ELF-1 (cell line): ENCODE measurements at regions not wholly inside any gene's neighbourhood (a gene's known extent, or its start where the extent isn't known, plus 50 kb on each side); places are given as distances from the start of the nearest gene placed in this dataset.

ENCODE experiments used
- DNase-seq: peaks from one replicate; pipeline ENCODE4 v3.0.0-alpha.2; 2016; ENCODE audit warnings: low read depth, low spot score

GRCh38 chr9:107431461-107431860 is 58.1 kb downstream of the KLF4 start:
- DNase-seq, result no peak

- no peak for DNase-seq
Observed at GRCh38 chr9:107430071-107430470, 59.5 kb downstream of the KLF4 start.

GRCh38 chr9:107426126-107426525 is 63.4 kb downstream of the KLF4 start:
- DNase-seq, result no peak

DNA sequence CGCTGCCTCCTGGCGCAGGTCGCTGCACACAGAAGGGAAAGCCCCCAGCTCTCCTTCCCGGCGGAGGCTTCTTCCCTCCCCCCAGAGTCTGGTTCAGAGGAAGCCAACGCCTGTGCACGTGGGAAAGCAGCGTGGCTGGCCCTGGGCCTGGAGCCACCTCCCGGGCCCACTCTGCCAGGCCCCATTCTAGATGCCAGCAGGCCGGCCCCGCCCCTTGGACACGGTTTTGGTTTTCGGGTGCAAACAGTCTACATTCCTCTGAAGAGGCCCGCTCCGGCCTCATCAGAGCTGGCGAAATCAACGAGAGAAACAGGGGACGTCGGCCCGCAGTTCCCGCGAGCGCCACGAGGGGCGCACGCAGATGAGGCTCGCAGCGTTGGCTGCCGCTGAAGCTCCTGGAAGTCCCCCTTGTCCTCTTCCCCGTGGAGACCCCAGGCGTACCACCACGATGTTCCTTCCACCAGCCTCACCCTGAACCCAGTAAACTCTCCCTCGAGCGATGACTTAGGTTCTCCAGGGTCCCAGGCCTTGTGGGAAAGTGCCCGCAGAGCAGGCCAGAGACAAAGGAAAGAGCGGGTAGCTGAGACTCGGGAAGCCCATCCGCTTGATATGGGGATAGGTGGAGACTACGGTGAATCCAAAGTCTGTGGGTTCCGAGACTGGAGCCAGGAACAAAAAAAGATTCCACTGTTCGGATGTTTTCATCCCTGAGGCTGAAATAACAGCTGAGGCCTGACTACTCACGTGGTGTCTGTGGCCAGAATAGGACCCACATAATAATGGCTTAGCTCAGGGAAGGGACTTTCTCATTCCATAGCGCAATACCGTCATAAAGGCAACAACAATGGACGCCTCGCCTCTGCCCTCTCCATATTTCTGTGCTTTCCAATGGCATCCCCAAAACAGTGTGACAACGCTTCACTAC is 64.2 kb downstream of the KLF4 start:
- DNase-seq, result peak; percentile 95

- no peak for DNase-seq
Observed at GRCh38 chr9:107423540-107423939, 66.0 kb downstream of the KLF4 start.

- peak; percentile 94 for DNase-seq
Observed at GRCh38 chr9:107422189-107423185, 67.1 kb downstream of the KLF4 start.

DNA sequence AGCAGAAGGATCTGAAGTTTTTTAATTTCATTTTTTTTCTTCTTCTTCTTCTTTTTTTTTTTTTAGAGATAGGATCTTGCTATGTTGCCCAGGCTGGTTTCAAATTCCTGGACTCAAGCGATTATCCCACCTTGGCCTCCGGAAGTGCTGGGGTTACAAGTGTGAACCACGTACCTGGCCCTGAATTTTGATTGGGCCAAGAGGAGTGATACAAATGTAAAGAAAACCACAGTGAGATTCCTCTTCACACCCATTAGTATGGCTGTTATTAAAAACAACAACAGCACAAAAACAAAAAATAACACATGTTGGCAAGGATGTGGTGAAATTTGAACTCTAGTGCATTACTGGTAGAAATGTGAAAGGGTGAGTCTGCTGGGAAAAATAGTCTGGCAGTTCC is 79.1 kb downstream of the KLF4 start:
- DNase-seq, result no peak

DNA sequence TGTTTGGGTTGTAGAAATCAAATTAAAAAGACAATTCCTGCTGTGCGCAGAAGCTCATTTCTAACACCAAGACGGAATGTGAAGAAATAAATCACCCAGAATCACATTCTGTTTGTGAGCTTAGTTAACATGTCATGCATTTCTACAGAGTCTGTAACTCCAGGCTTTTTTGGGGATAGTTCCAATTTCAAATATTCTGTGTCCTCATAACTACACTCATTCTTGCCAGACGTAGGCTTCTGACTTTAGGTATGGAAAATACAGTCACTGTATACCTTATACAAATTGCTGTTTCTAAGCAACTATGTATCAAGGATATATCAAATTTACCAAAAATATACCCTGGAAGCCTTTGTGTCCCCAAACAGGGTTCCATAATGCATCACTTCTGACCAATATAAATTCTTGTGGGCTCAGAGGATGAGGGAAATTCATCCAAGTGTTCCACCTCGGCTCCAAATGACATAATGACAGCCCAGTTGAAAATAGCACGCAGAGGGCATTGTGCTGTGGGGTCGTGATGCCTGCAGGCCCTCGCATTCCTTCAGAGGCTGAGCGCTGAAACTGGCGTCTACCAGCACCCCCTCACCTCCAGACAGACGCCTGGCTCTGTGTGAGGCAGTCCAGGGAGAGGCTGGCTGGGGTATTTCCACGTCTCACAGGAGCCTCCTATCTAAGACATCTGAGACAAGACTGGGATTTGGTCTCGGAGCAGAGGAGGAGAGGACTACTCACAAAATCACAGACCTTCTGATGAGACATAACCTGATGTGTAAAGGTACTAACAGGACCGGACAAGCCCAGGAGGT is 79.8 kb downstream of the KLF4 start:
- peak; percentile 80 for DNase-seq

GRCh38 chr9:107407675-107408074 is 81.9 kb downstream of the KLF4 start:
- DNase-seq, result no peak

- DNase-seq, result no peak
Observed at GRCh38 chr9:107405511-107405910, 84.1 kb downstream of the KLF4 start.

GRCh38 chr9:107404736-107405135 is 84.8 kb downstream of the KLF4 start:
- DNase-seq, result no peak

GRCh38 chr9:107404161-107404560 is 85.4 kb downstream of the KLF4 start:
- no peak for DNase-seq

DNA sequence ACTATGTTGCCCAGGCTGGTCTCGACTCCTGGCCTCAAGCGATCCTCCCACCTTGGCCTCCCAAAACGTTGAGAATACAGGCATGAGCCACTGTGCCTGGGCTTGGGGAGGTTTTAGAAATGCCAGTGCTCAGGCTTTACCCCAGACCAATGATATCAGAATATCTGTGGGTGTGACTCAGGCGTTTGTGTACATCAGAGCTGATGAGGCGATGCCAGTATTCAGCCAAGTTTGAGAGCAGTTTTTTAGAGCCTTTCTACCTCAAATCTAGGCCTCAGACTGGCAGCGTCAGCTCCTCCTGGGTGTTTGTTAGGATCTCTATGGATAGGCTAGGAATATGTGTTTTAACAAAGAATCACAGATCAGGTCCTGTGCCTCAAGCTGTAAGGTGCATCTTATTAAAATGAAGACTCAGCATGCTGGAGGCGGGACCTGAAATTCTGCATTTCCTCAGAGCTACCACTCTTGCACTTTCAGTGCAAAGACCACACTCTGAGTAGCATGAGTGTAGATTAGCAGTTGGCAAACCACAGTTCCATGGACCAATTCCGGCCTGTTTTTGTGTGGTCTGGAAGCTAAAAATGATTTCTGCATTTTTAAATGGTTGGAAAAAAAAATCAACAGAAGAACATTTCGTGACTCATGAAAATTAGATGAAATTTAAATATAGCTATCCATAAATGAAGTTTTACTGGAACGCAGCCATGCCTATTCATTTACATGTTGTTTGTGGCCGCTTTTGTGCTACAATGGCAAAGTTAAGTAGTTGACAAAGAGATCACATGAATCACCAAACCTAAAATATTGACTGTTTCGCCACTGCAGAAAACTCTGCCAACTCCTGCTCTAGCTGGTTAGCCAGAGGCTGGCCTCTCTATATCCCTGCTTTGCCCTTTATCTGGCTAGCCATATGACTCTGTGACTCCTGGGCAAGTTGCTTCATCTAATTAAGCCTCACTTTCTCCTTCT is 92.2 kb downstream of the KLF4 start:
- no peak for DNase-seq

DNA sequence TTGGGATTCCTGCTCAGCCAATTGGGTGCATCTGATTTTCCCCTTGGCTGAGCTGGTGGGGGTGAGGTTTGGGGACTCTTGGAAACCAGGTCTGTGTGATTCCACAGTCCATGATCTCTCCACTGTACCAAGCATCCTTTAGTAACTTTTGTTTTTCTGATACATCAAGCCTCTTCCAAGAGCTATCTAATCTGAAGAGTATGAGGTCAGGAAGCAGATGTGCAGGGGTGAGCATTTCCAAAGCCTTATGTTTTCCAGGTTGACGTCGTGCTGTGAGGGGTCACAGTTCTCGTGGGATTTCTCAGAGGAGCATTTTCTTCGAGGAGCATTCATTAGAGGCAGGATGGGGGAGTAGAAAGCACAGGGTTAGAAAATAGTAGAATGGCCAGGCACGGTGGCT is 95.3 kb downstream of the KLF4 start:
- no peak for DNase-seq

- no peak for DNase-seq
Observed at GRCh38 chr9:107390778-107391177, 98.8 kb downstream of the KLF4 start.

GRCh38 chr9:107390279-107390678 is 99.3 kb downstream of the KLF4 start:
- DNase-seq, result no peak

DNA sequence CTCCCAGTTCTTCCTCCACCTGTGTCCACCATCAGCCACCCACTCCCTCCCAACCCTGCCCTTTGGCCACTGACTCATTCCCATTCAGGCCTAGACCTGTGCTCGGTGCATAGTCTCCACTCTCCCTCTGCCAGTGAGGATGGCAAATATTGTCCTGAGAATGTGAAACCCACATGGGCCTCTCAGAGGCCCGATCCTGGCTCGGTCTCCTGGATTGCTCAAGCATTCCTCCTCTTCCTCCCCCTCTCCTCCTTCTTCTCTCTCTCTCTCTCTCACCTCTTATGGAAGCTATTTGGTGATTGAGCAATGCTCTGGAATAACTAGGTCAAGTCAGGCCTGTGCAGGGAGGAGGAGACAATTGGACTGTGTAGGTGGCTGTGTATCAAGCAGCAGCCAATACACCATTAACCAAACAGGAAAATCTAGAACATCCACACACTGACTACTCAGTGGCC is 99.9 kb downstream of the KLF4 start:
- DNase-seq, result no peak

DNA sequence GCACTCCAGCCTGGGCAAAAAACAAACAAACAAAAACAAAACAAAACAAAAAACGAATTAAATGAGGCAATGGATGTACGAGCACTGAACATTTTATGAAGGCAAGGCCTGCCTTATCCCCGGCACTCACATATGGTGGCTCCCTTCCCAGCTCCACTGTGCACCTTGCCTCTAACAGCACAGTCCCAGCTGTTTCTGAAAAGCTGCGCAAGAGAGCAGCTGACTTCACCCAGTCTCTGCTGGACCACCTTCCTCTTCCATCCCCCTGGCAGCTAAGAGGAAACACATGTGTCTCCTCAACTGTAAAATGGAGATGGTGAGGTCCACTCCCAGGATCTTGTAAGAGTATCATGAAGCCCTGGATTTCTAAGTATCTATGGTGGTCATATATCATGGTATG is 100.7 kb downstream of the KLF4 start:
- DNase-seq, result no peak

DNA sequence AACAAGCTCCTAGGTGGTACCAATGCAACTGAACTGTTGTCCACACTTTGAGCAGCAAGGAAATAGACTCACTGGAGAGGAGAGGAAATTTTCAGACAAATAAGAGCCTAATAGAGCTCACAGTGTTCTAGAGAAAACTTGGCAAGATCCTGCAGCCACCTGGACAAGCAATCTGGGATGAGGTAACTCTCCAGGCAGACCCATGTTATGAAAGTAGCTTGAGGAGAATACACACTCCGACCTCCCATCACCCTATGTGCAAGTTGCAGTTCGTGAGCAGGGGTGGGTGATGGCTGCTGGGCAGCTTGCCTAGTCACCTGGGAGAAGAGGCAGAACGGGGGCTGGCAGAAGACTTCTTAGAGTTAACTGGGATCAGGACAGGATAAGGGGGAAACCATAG is 102.2 kb downstream of the KLF4 start:
- no peak for DNase-seq

- DNase-seq, result no peak
Observed at GRCh38 chr9:107386396-107386795, 103.2 kb downstream of the KLF4 start.
